ENCODE measurements at regions not wholly inside any gene's neighbourhood (a gene's known extent, or its start where the extent isn't known, plus 50 kb on each side); places are given as distances from the start of the nearest gene placed in this dataset.
"Not testable (repeated sequence)": the region's sequence is repeated elsewhere in the genome, so short reads cannot be mapped to it uniquely, and the experiment has no call there.

DNA sequence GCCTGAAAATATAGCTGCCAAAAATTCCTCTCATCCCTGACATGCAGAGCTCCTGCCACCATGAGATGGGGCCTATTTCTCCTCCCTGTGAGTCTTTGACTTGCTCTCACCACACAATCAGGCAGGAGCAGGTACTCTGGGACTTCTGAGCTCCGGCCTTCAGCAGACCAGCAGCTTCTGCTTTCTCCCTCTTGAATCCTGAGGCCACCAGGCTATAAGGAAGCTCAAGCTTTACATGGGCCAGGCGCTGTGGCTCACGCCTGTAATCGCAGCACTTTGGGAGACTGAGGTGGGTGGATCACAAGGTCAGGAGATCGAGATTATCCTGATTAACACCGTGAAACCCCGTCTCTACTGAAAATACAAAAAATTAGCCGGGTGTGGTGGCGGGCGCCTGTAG, 238.7 kb upstream of the RREB1 start:
- DNase-seq (ENCODE audit: low read depth): no peak

- no peak for DNase-seq (ENCODE audit: low read depth)
These were observed 236.8 kb upstream of the RREB1 start for GRCh38 chr6:6870921-6871320.

- DNase-seq (ENCODE audit: low read depth): no peak
These were observed 235.1 kb upstream of the RREB1 start for GRCh38 chr6:6872459-6873344.

DNA sequence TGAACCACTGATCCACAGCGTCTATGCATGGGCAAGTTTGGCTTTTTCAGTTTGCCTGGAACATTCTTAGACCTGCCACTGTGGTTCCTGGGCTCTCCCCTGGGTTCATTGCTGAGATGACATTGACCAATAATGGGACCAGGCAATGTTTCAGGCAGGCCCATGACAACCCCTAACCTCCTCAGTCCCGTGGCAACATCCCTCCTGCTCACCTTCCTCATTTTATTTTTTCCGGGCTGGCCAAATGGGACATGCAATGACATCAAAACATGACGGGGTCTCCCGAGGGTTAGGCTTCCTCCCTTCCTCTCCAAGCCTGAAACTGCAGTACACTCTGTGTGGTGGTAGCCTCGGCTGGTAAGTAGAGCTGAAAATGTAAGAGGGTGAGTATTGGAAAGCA, 234.0 kb upstream of the RREB1 start:
- no peak for DNase-seq (ENCODE audit: low read depth)

GRCh38 chr6:6875818-6876470, 231.8 kb upstream of the RREB1 start:
- DNase-seq (ENCODE audit: low read depth): no peak

DNA sequence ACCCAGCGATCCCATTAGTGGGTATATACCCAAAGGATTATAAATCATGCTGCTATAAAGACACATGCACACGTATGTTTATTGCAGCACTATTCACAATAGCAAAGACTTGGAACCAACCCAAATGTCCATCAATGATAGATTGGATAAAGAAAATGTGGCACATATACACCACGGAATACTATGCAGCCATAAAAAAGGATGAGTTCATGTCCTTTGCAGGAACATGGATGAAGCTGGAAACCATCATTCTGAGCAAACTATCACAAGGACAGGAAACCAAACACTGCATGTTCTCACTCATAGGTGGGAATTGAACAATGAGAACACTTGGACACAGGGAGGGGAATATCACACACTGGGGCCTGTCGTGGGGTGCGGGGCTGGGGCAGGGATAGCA, 230.0 kb upstream of the RREB1 start:
- DNase-seq (ENCODE audit: low read depth): not testable (repeated sequence)

GRCh38 chr6:6878887-6879585, 228.7 kb upstream of the RREB1 start:
- DNase-seq (ENCODE audit: low read depth): no peak

GRCh38 chr6:6879586-6879974, 228.2 kb upstream of the RREB1 start:
- DNase-seq (ENCODE audit: low read depth): not testable (repeated sequence)

GRCh38 chr6:6880745-6881437, 226.9 kb upstream of the RREB1 start:
- no peak for DNase-seq (ENCODE audit: low read depth)

DNA sequence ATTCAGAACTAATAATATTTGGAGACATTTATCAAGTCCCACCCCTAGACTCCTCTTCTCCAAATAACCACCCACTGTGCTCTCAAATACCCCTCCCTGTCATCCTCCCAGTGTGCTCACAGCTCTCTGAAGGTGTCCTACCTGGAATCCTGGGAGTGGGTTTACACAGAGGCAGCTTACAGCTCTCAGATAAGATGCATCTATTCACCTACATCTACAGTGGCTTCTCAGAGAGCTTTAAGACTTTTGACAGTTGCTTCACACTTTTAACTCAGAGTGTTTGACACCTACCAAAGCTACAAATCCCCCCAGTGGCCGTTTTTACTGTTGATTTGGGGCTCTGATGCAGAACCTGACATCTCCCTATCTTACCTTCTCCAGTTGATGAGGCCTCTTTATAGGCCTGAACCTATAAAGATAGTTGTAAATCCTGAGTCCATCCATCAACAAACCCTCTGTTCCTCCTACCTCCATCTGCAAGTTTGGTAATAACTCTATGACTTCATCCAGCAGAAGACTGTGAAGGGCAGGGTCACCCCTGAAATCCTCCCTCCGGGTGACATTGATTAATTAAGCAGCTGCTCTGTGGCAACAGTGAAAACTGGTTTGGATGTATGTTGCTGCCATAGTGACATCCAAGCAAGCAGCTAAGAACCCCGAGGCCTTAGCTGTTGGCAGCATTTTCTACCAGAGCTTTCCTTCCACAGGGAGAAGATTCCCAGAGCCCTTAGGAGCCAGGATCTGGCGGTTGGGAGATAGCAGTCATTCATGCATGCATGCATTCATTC, 226.1 kb upstream of the RREB1 start:
- no peak for DNase-seq (ENCODE audit: low read depth)

DNA sequence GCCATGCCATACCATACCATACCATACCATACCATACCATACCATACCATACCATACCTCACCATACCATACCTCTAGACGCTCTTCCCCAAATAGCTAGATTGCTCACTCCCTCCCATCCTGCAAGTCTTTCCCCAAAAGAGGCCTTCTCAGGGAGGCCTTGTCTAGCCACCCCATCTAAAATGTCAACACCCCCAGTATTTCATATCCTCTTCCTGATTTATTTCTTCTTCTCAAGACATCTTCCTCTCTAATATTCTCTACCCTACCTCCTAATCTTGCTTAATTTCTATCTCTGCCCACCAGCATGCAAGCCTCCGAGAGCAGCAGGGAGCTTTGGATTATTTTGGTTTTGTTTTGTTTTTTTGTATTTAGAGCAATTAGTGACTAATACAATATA, 225.2 kb upstream of the RREB1 start:
- DNase-seq (ENCODE audit: low read depth): no peak

GRCh38 chr6:6883011-6883410, 224.8 kb upstream of the RREB1 start:
- DNase-seq (ENCODE audit: low read depth): no peak

DNA sequence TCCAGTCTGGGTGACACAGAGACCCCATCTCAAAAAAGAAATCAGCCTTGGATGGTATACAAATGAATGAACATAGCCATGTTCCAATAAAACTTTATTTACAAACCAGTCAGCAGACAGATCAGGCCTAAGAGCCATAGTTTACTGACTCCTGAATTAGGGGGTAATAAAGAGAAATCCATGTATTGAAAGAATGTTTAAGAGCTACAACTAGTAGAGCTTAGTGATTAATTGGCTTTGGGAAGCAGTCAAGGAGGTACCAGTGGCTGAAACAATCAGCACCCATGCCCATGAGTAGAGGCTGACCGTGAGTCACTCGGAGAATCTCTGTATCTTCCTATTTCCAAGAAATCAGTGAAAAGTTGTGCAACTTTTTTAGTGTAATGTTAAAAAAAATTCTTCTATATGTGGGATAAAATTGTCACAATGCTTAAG, 223.6 kb upstream of the RREB1 start:
- no peak for DNase-seq (ENCODE audit: low read depth)

- no peak for DNase-seq (ENCODE audit: low read depth)
These were observed 222.8 kb upstream of the RREB1 start for GRCh38 chr6:6884916-6885315.

DNA sequence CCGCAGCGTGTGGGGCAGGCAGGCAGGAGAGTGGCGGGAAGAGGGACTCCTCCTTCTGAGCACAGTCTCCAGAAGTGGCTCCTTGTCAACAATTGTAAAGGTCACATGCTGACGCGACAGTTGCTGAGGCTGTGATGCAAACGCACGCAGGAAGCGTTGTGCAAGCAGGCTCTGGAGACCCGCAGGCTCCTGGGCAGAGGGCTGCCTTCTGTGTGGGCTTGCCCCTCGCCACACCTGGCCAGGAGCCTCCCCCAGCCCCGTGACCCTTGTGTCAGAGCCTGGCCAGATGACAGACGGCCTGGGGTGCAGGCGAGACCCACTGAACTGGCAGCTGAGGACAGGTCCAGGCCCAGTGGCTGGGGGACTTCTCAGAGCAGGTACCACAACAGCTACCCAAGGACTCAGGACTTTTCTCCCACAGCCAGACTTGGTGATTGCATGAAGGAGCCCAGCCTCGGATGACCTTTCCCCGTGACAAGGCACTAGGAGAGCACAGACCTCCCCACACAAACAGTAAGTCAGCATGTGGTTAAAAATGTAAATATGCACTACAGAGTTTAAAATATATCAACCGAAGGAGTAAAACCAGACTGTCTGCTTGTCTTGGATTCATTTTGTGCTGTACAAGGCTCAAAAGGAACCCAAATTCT, 222.1 kb upstream of the RREB1 start:
- no peak for DNase-seq (ENCODE audit: low read depth)

- no peak for DNase-seq (ENCODE audit: low read depth)
These were observed 221.4 kb upstream of the RREB1 start for GRCh38 chr6:6886171-6886885.

DNA sequence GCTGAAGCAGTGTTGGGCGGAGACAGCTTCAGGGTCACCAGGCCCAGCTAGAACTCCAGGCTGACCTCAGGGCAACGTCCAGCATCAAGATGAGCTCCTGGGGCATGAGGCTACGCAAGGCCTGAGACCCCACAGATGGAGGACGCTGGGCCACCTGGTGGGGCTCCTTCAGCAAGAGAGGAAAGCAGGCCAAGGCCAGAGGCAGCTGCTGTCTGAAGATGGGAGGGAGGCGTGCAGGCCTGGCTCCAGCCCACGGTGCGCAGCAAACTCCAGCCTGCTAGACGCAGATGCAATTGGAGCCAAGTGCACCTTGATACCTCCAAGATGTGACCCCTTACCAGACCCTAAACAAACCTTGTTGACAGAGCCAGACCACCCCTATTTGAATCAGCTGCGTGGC, 220.9 kb upstream of the RREB1 start:
- DNase-seq (ENCODE audit: low read depth): no peak

DNA sequence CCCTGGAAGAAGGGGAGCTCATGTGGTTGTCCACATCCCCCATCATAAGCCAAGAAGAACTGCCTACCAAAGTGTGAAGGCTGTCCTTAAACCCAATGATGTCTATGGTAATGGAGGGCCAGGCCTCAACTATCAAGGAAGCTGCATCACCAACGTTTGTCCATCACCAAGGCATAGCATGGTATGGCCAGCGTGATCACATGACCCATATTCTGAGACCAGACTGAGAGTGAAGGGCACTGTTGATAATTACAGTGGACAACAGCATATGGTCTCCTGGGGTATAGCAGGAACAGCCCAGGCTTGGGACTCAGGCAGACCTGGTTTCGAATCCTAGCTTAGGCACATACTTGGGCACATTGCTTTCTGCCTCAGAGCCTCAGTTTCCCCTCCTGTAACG, 218.2 kb upstream of the RREB1 start:
- DNase-seq (ENCODE audit: low read depth): no peak

- DNase-seq (ENCODE audit: low read depth): no peak
These were observed 217.3 kb upstream of the RREB1 start for GRCh38 chr6:6890400-6890858.

DNA sequence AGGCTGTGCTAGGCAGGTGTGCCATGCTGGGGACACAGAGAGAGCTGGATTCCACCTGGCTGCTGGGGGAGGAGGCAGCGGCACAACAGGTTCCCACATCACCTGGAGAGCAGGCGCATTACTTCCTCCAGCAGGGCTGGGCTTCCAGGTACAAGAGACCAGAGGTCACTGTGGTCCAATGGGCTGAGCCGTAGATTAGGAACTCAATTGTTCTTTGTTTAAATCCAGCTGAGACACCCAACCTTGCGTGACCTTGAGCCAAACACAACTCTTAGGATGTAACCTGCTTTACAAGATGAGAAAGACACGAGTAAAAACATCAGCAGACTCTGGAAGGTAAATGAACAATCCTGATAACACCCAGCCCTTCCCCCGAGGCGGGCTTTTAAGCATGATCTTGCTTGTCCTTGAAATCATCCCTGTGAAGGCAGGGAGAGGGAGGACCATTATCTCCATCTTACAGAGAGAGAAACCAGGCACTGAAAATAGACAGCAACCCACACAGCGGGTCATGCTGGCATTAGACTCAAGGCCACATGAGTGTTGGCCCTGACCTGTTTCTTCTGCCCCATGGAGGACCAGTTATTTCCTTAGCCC, 216.5 kb upstream of the RREB1 start:
- no peak for DNase-seq (ENCODE audit: low read depth)

Measured in stimulated activated CD8-positive, alpha-beta memory T cell treated with anti-CD3 and anti-CD28 coated beads, Interleukin-15, amount 100 ng/mL, for 1 hour (primary cell).